GM23248 (cell line): ENCODE measurements at regions not wholly inside any gene's neighbourhood (a gene's known extent, or its start where the extent isn't known, plus 50 kb on each side); places are given as distances from the start of the nearest gene placed in this dataset.

ENCODE experiments used
- EZH2 ChIP-seq: fragments of 200-600 bp; sonication (generic); IDR thresholded peaks from 2 replicates; pipeline ENCODE4 v1.6.1; 2018; ENCODE audit warnings: antibody characterized with exemption, mild to moderate bottlenecking; ENCODE audit not compliant: insufficient read depth, poor library complexity, severe bottlenecking
- EZH2phosphoT487 ChIP-seq: fragments of 200-600 bp; sonication (generic); IDR thresholded peaks from 2 replicates; pipeline ENCODE4 v1.6.1; 2018; ENCODE audit warnings: antibody characterized with exemption, moderate library complexity, mild to moderate bottlenecking, low read depth; ENCODE audit not compliant: insufficient read depth

- TF ChIP-seq EZH2 = no peak
- TF ChIP-seq EZH2phosphoT487 = no peak
Observed at GRCh38 chr14:87131879-87132278, 861.1 kb downstream of the GALC start.
